ENCODE measurements at regions not wholly inside any gene's neighbourhood (a gene's known extent, or its start where the extent isn't known, plus 50 kb on each side); places are given as distances from the start of the nearest gene placed in this dataset.

GRCh38 chr2:194697439-194697838 is 959.6 kb upstream of the SLC39A10 start:
- TF ChIP-seq CTCF (IDR thresholded peaks at IDR 0.05 in 8 of 11, conservative IDR thresholded peaks at IDR 0.05 in 3 of 11) (no peak), POLR2AphosphoS5 (IDR thresholded peaks at IDR 0.05) (no peak)

Data from spleen (tissue), 7 donors.